IMR-90 (cell line): ENCODE measurements at regions not wholly inside any gene's neighbourhood (a gene's known extent, or its start where the extent isn't known, plus 50 kb on each side); places are given as distances from the start of the nearest gene placed in this dataset.

Experiments
- ATAC-seq: fragments of 200-7000 bp; cut with Tn5 transposase; 2 replicates; pipeline ENCODE4 v1.9.1; 2020; ENCODE audit warnings: low read depth, mild to moderate bottlenecking, moderate library complexity
- BruUV-seq: library from RNA; stranded (reverse); fragments of 400-500 nt; replicated peaks from 2 replicates; lab custom pipeline; 2021; lab: Mats Ljungman, UMichigan
- CTCF ChIA-PET: fragments of 300-600 bp; formaldehyde crosslinking; extraction: SDS; loops from one replicate; lab custom pipeline; 2021; ENCODE audit warnings: antibody characterized with exemption; lab: Yijun Ruan, JAX
- POLR2A ChIA-PET: fragments of 300-600 bp; sonication (Branson Sonifier 250); formaldehyde crosslinking; loops from one replicate; lab custom pipeline; 2022; ENCODE audit warnings: antibody characterized with exemption; ENCODE audit not compliant: unreplicated experiment; lab: Charles Lee
- DNase-seq: peaks from one replicate; pipeline ENCODE4 v3.0.0; 2013
- H2AFZ ChIP-seq: replicated peaks from 2 replicates; pipeline ENCODE3; 2013; ENCODE audit warnings: low read length, mild to moderate bottlenecking; ENCODE audit not compliant: poor library complexity
- H2AK5ac ChIP-seq: 2 replicates; pipeline ENCODE4 v1.6.1; 2013; ENCODE audit warnings: low read depth, low read length, inconsistent platforms
- H2AK9ac ChIP-seq: replicated peaks from 2 replicates; pipeline ENCODE3; 2013; ENCODE audit warnings: mild to moderate bottlenecking, low read depth, low read length, moderate library complexity; ENCODE audit not compliant: poor library complexity
- H2BK120ac ChIP-seq: 2 replicates; pipeline ENCODE4 v1.6.1; 2013; ENCODE audit warnings: low read depth, low read length, inconsistent platforms
- H2BK15ac ChIP-seq: 3 replicates; pipeline ENCODE4 v1.6.1; 2013; ENCODE audit warnings: low read depth, low read length, inconsistent platforms
- H2BK20ac ChIP-seq: 2 replicates; pipeline ENCODE4 v1.6.1; 2013; ENCODE audit warnings: low read depth, mild to moderate bottlenecking, inconsistent platforms, low read length, moderate library complexity
- H2BK5ac ChIP-seq: 2 replicates; pipeline ENCODE4 v1.6.1; 2013; ENCODE audit warnings: mild to moderate bottlenecking, low read depth, low read length, inconsistent platforms; ENCODE audit not compliant: poor library complexity, severe bottlenecking
- H3K14ac ChIP-seq: replicated peaks from 2 replicates; pipeline ENCODE4 v1.6.1; 2013; ENCODE audit warnings: low read depth, low read length, inconsistent platforms
- H3K18ac ChIP-seq: 2 replicates; pipeline ENCODE4 v1.6.1; 2013; ENCODE audit warnings: low read depth, low read length, control low read depth
- H3K23ac ChIP-seq: 2 replicates; pipeline ENCODE4 v1.6.1; 2013; ENCODE audit warnings: low read depth, low read length, inconsistent platforms
- H3K27ac ChIP-seq: 2 replicates; pipeline ENCODE4 v1.5.1; 2013; ENCODE audit warnings: mild to moderate bottlenecking, control low read depth, low read length; ENCODE audit not compliant: insufficient read depth
- H3K27me3 ChIP-seq: 2 replicates; pipeline ENCODE4 v1.6.1; 2013; ENCODE audit warnings: low read length; ENCODE audit not compliant: control insufficient read depth, insufficient read depth
- H3K36me3 ChIP-seq: 2 replicates; pipeline ENCODE4 v1.6.1; 2013; ENCODE audit warnings: low read length, mixed read lengths; ENCODE audit not compliant: control insufficient read depth, insufficient read depth
- H3K4ac ChIP-seq: 2 replicates; pipeline ENCODE4 v1.6.1; 2013; ENCODE audit warnings: low read depth, low read length, inconsistent platforms
- H3K4me1 ChIP-seq: 2 replicates; pipeline ENCODE4 v1.6.1; 2013; ENCODE audit warnings: low read length, mixed read lengths; ENCODE audit not compliant: control insufficient read depth, insufficient read depth
- H3K4me2 ChIP-seq: 2 replicates; pipeline ENCODE4 v1.6.1; 2013; ENCODE audit warnings: low read depth, mild to moderate bottlenecking, control low read depth, low read length, moderate library complexity
- H3K4me3 ChIP-seq: 2 replicates; pipeline ENCODE4 v1.5.1; 2013; ENCODE audit warnings: low read depth, mild to moderate bottlenecking, control low read depth, low read length, moderate library complexity; ENCODE audit not compliant: insufficient read depth
- H3K56ac ChIP-seq: 2 replicates; pipeline ENCODE4 v1.6.1; 2013; ENCODE audit warnings: low read length, inconsistent platforms; ENCODE audit not compliant: insufficient read depth; ENCODE audit errors: extremely low read depth
- H3K79me1 ChIP-seq, 2 experiments: 2 replicates each; pipeline ENCODE4 v1.6.1; 2013; ENCODE audit warnings: low read length in 2 of 2, inconsistent platforms in 1 of 2, low read depth in 1 of 2
- H3K9ac ChIP-seq: 2 replicates; pipeline ENCODE4 v1.6.1; 2013; ENCODE audit warnings: low read depth, low read length, control low read depth
- H3K9me1 ChIP-seq: 2 replicates; pipeline ENCODE4 v1.6.1; 2013; ENCODE audit warnings: low read length, inconsistent platforms; ENCODE audit not compliant: insufficient read depth
- H3K9me3 ChIP-seq: 2 replicates; pipeline ENCODE4 v1.6.1; 2013; ENCODE audit warnings: low read length; ENCODE audit not compliant: control insufficient read depth, insufficient read depth
- H4K20me1 ChIP-seq: 2 replicates; pipeline ENCODE4 v1.6.1; 2013; ENCODE audit warnings: low read length, inconsistent platforms; ENCODE audit not compliant: insufficient read depth
- H4K5ac ChIP-seq: 2 replicates; pipeline ENCODE4 v1.6.1; 2013; ENCODE audit warnings: mild to moderate bottlenecking, low read depth, low read length, control low read depth
- H4K8ac ChIP-seq, 2 experiments: 2 replicates each; pipeline ENCODE4 v1.6.1; 2013; ENCODE audit warnings: low read depth in 2 of 2, low read length in 2 of 2, control low read depth in 1 of 2, inconsistent platforms in 1 of 2
- H4K91ac ChIP-seq: 2 replicates; pipeline ENCODE4 v1.6.1; 2013; ENCODE audit warnings: low read depth, low read length, inconsistent platforms; ENCODE audit not compliant: insufficient read depth
- CEBPB ChIP-seq: IDR thresholded peaks from 2 replicates; pipeline ENCODE4 v1.6.1; 2012; ENCODE audit warnings: low read depth, low read length, improper control_type of control experiment
- WGBS, 2 experiments: methylation state at CpG; one replicate each; pipeline versions ENCODE4 v1.1.5 to v1.1.7; 2013; ENCODE audit warnings: missing lambda C conversion rate in 2 of 2; ENCODE audit not compliant: insufficient read length in 1 of 2; ENCODE audit errors: extremely low coverage in 2 of 2; 5-methylcytosine and 5-hydroxymethylcytosine counted together
- dilution Hi-C: fragments of 300-500 bp; cut with HindIII; formaldehyde crosslinking; loops from one replicate; pipeline ENCODE4 v1.14.3; 2018; ENCODE audit warnings: low sequenced_read_pairs; ENCODE audit not compliant: unreplicated experiment
- in situ Hi-C: fragments of 300-500 bp; cut with MboI; formaldehyde crosslinking; loops from 3 replicates; pipeline ENCODE4 v1.14.3; 2019; ENCODE audit warnings: low sequenced_read_pairs, inconsistent platforms, mixed read lengths
- intact Hi-C: fragments of 100-400 bp; cut with micrococcal nuclease; formaldehyde crosslinking; loops from 2 replicates; pipeline ENCODE4 v1.10.0; 2022

- Histone ChIP-seq H2AK5ac (no peak overlapping the region), H4K91ac (no peak overlapping the region), H3K18ac (no peak overlapping the region), H2AK9ac (no peak overlapping the region), H2BK20ac (no peak overlapping the region), H3K4me3 (no peak overlapping the region), H3K27ac (no peak overlapping the region), H3K36me3 (no peaks in the 10 kb centered on the region), H3K56ac (no peak overlapping the region), H3K4ac (no peak overlapping the region), H4K5ac (no peak overlapping the region), H4K20me1 (no peaks in the 10 kb centered on the region), H2BK120ac (no peak overlapping the region), H3K9me1 (no peaks in the 10 kb centered on the region), H3K23ac (no peak overlapping the region), H2BK5ac (no peak overlapping the region), H3K9me3 (no peaks in the 10 kb centered on the region), H4K8ac (no peak overlapping the region), H3K14ac (no peak overlapping the region), H3K4me1 (no peaks in the 10 kb centered on the region), H3K9ac (no peak overlapping the region), H2BK15ac (no peak overlapping the region), H3K4me2 (no peak overlapping the region), H3K27me3 (no peaks in the 10 kb centered on the region), H2AFZ (no peak overlapping the region), H3K79me1 (no peaks in the 10 kb centered on the region)
- dilution Hi-C loops: no loop called here
- ATAC-seq: no peak
- DNase-seq: no peak
- no TSS peak for BruUV-seq
- ChIA-PET CTCF (no interaction called here), POLR2A (no interaction called here)
- WGBS, 2 experiments: no CpG with 5 or more reads among the region's 5 CpGs
- intact Hi-C loops: no loop called here
- in situ Hi-C loops: no loop called here
- TF ChIP-seq CEBPB: no peak
These were observed 76.8 kb upstream of the CPEB2 start for GRCh38 chr4:14925471-14925870.
